HCT116 (cell line): ENCODE measurements at regions not wholly inside any gene's neighbourhood (a gene's known extent, or its start where the extent isn't known, plus 50 kb on each side); places are given as distances from the start of the nearest gene placed in this dataset.
A peak's percentile ranks its signal among the peaks of the same experiment; 100 is the strongest.

Experiments
- ATAC-seq: fragments of 200-7000 bp; cut with Tn5 transposase; 2 replicates; pipeline ENCODE4 v1.9.1; 2020; ENCODE audit warnings: mild to moderate bottlenecking, moderate library complexity
- BruUV-seq: library from RNA; stranded (reverse); fragments of 400-500 nt; replicated peaks from 2 replicates; lab custom pipeline; 2021; lab: Mats Ljungman, UMichigan
- CTCF ChIA-PET: fragments of 300-600 bp; sonication (Branson Sonifier 250); formaldehyde crosslinking; loops from one replicate; lab custom pipeline; 2021; ENCODE audit warnings: antibody characterized with exemption; lab: Charles Lee
- POLR2A ChIA-PET: fragments of 300-600, 350-600 bp; sonication (Branson Sonifier 250); formaldehyde crosslinking; loops from one replicate; lab custom pipeline; 2021; ENCODE audit warnings: antibody characterized with exemption; lab: Charles Lee
- RAD21 ChIA-PET, 2 experiments: fragments of 300-600 bp; sonication (Branson Sonifier 250); formaldehyde crosslinking; loops; one replicate each; lab custom pipeline; 2023; ENCODE audit warnings: low total read pairs in 2 of 2; ENCODE audit not compliant: uncharacterized antibody in 2 of 2, unreplicated experiment in 2 of 2, low non-redundant PET in 1 of 2; lab: Charles Lee
- DNase-seq: peaks from one replicate; pipeline ENCODE4 v3.0.0-alpha.2; 2010; ENCODE audit warnings: low read depth, low spot score
- H2AFZ ChIP-seq: fragments of 200-600 bp; shearing (Covaris generic), sonication (generic); 2 replicates; pipeline ENCODE4 v1.6.1; 2017; ENCODE audit warnings: low read depth, mixed run types, mixed read lengths, antibody characterized with exemption, low read length; ENCODE audit not compliant: poor library complexity, severe bottlenecking
- H3K27ac ChIP-seq: 2 replicates; pipeline ENCODE4 v1.5.1; 2012; ENCODE audit warnings: low read depth, low read length
- H3K27me3 ChIP-seq: fragments of 200-600 bp; sonication (generic); 2 replicates; pipeline ENCODE4 v1.6.1; 2016; ENCODE audit warnings: mixed run types, low read length, mixed read lengths; ENCODE audit not compliant: insufficient read depth
- H3K36me3 ChIP-seq, 2 experiments: fragments of 200-500 bp in 1 of 2; fragments of 200-600 bp in 1 of 2; sonication (Bioruptor generic) in 1 of 2; sonication (generic) in 1 of 2; 2 replicates each; pipeline versions ENCODE4 v1.5.1 to v1.6.1; 2014 to 2016; ENCODE audit warnings: low read length in 2 of 2, inconsistent platforms in 1 of 2, mixed read lengths in 1 of 2, mixed run types in 1 of 2; ENCODE audit not compliant: insufficient read depth in 2 of 2, control insufficient read depth in 1 of 2
- H3K4me1 ChIP-seq, 2 experiments: fragments of 200-600 bp in 1 of 2; sonication (generic) in 1 of 2; 2 replicates each; pipeline versions ENCODE4 v1.5.1 to v1.6.1; 2012 to 2017; ENCODE audit warnings: low read length in 2 of 2, inconsistent platforms in 1 of 2, mild to moderate bottlenecking in 1 of 2, mixed read lengths in 1 of 2, mixed run types in 1 of 2, moderate library complexity in 1 of 2; ENCODE audit not compliant: insufficient read depth in 2 of 2, control insufficient read depth in 1 of 2
- H3K4me2 ChIP-seq: fragments of 200-600 bp; sonication (generic); 2 replicates; pipeline ENCODE4 v1.6.1; 2017; ENCODE audit warnings: mixed run types, low read length, mixed read lengths
- H3K4me3 ChIP-seq, 2 experiments: fragments of 200-600 bp in 1 of 2; sonication (generic) in 1 of 2; replicated peaks in 1 of 2; 2 replicates each; pipeline ENCODE4 v1.5.1; 2011 to 2016; ENCODE audit warnings: low read length in 2 of 2, control low read depth in 1 of 2, low read depth in 1 of 2, mild to moderate bottlenecking in 1 of 2, mixed read lengths in 1 of 2, mixed run types in 1 of 2
- H3K79me2 ChIP-seq: fragments of 200-600 bp; sonication (generic); 2 replicates; pipeline ENCODE4 v1.6.1; 2017; ENCODE audit warnings: mild to moderate bottlenecking, mixed run types, low read length, moderate library complexity, mixed read lengths; ENCODE audit not compliant: insufficient read depth
- H3K9ac ChIP-seq: fragments of 200-600 bp; sonication (generic); 2 replicates; pipeline ENCODE4 v1.6.1; 2016; ENCODE audit warnings: low read length, mixed read lengths
- H3K9me2 ChIP-seq: fragments of 200-600 bp; sonication (generic), shearing (Covaris generic); 2 replicates; pipeline ENCODE4 v1.6.1; 2017; ENCODE audit warnings: mixed run types, mild to moderate bottlenecking, moderate library complexity; ENCODE audit not compliant: insufficient read depth
- H3K9me3 ChIP-seq, 2 experiments: fragments of 200-500 bp in 1 of 2; fragments of 200-600 bp in 1 of 2; sonication (Bioruptor generic) in 1 of 2; sonication (generic) in 1 of 2; 2 replicates each; pipeline ENCODE4 v1.6.1; 2014 to 2017; ENCODE audit warnings: low read length in 2 of 2, mixed read lengths in 2 of 2, inconsistent platforms in 1 of 2, low read depth in 1 of 2, mild to moderate bottlenecking in 1 of 2, mixed run types in 1 of 2, moderate library complexity in 1 of 2; ENCODE audit not compliant: control insufficient read depth in 1 of 2, insufficient read depth in 1 of 2
- H4K20me1 ChIP-seq: fragments of 200-600 bp; sonication (generic), shearing (Covaris generic); 2 replicates; pipeline ENCODE4 v1.6.1; 2017; ENCODE audit warnings: mixed run types, mild to moderate bottlenecking, moderate library complexity; ENCODE audit not compliant: insufficient read depth
- ATF3 ChIP-seq: IDR thresholded peaks from 2 replicates; pipeline ENCODE4 v1.6.1; 2012
- CTCF ChIP-seq, 3 experiments: fragments of 200-600 bp in 1 of 3; sonication (generic) in 1 of 3; IDR thresholded peaks in 2 of 3; conservative IDR thresholded peaks in 1 of 3; 2 replicates each; pipeline ENCODE4 v1.5.1; 2012 to 2017; ENCODE audit warnings: low read depth in 2 of 3, low read length in 2 of 3, antibody characterized with exemption in 1 of 3, borderline replicate concordance in 1 of 3, control low read depth in 1 of 3, mild to moderate bottlenecking in 1 of 3, mixed read lengths in 1 of 3, mixed run types in 1 of 3, moderate library complexity in 1 of 3; ENCODE audit not compliant: insufficient read depth in 1 of 3
- EZH2phosphoT487 ChIP-seq: fragments of 200-600 bp; IDR thresholded peaks from 2 replicates; pipeline ENCODE4 v1.6.1; 2018; ENCODE audit warnings: antibody characterized with exemption, borderline replicate concordance
- SP1 ChIP-seq: IDR thresholded peaks from 2 replicates; pipeline ENCODE4 v1.6.1; 2012; ENCODE audit warnings: low read depth
- intact Hi-C: fragments of 100-400 bp; cut with micrococcal nuclease; formaldehyde crosslinking; loops from 2 replicates; pipeline ENCODE4 v1.10.0; 2022

- RAD21 ChIA-PET: no interaction called here
- H3K27ac ChIP-seq: no peak overlapping the region
- no peaks in the 10 kb centered on the region for H3K9me3 ChIP-seq
- ATAC-seq (no peak), DNase-seq (no peak)
- CTCF ChIA-PET: interaction anchor here (1.0 kb wide), 1 partner anchor 14 kb away, joined by 3 read pairs; no protein-coding TSS in a partner anchor
- H3K79me2 ChIP-seq: no peaks in the 10 kb centered on the region
- intact Hi-C loops: loop anchor here (10.0 kb wide), 2 partner anchors 308 to 488 kb away; no protein-coding TSS in a partner anchor
- no peak overlapping the region for H3K4me3 ChIP-seq
- no peak overlapping the region for H2AFZ ChIP-seq
- no peaks in the 10 kb centered on the region for H3K9me2 ChIP-seq
- POLR2A ChIA-PET: no interaction called here
- H3K9ac ChIP-seq: no peak overlapping the region
- no peak overlapping the region for H3K4me2 ChIP-seq
- peaks cover 0 to 4% of the 10 kb centered on the region in 2 experiments; a peak in 1 of 4 replicates for H3K4me1 ChIP-seq
- no peaks in the 10 kb centered on the region for H4K20me1 ChIP-seq
- no peak for TF ChIP-seq EZH2phosphoT487
- H3K27me3 ChIP-seq: no peaks in the 10 kb centered on the region
- BruUV-seq: no TSS peak
- no peaks in the 10 kb centered on the region for H3K36me3 ChIP-seq
Measured at GRCh38 chr6:25012657-25013056, 76.9 kb upstream of the RIPOR2 start.

GRCh38 chr6:25013246-25013645 is 77.5 kb upstream of the RIPOR2 start:
- H3K9me3 ChIP-seq: no peaks in the 10 kb centered on the region
- H3K79me2 ChIP-seq: no peaks in the 10 kb centered on the region
- ATAC-seq (peak; percentile 83), DNase-seq (no peak)
- no peak for TF ChIP-seq SP1
- TF ChIP-seq ATF3: no peak
- peak in 2 of 3 experiments; percentile 50 to 54; a peak in 4 of 6 replicates for TF ChIP-seq CTCF (IDR thresholded peaks at IDR 0.05 in 2 of 3, conservative IDR thresholded peaks at IDR 0.05 in 1 of 3; ENCODE audit: borderline replicate concordance in 1 of 3, insufficient read depth in 1 of 3, low read depth in 2 of 3, low read length in 2 of 3)
- H4K20me1 ChIP-seq: no peaks in the 10 kb centered on the region
- H3K4me3 ChIP-seq: no peak overlapping the region
- no TSS peak for BruUV-seq
- no peaks in the 10 kb centered on the region for H3K9me2 ChIP-seq
- H3K4me2 ChIP-seq: no peak overlapping the region
- no peak overlapping the region for H3K9ac ChIP-seq
- RAD21 ChIA-PET: no interaction called here
- no peak overlapping the region for H3K27ac ChIP-seq
- CTCF ChIA-PET: interaction anchor here (1.0 kb wide), 1 partner anchor 14 kb away, joined by 3 read pairs; no protein-coding TSS in a partner anchor
- H2AFZ ChIP-seq: no peak overlapping the region
- no peaks in the 10 kb centered on the region for H3K36me3 ChIP-seq
- no peaks in the 10 kb centered on the region for H3K27me3 ChIP-seq
- intact Hi-C loops: loop anchor here (10.0 kb wide), 2 partner anchors 308 to 488 kb away; no protein-coding TSS in a partner anchor
- H3K4me1 ChIP-seq: peaks cover 0 to 4% of the 10 kb centered on the region in 2 experiments; a peak in 1 of 4 replicates
- POLR2A ChIA-PET: no interaction called here
